Muscle layer of colon (tissue), 2 donors: ENCODE measurements at regions not wholly inside any gene's neighbourhood (a gene's known extent, or its start where the extent isn't known, plus 50 kb on each side); places are given as distances from the start of the nearest gene placed in this dataset.

Source experiments
- H3K27ac ChIP-seq: one replicate; pipeline ENCODE4 v1.7.0; 2013; ENCODE audit warnings: low read depth, mild to moderate bottlenecking, low read length, moderate library complexity
- H3K27me3 ChIP-seq, 2 donors: one replicate each; pipeline ENCODE4 v1.7.0; 2013; ENCODE audit warnings: low read length in 2 of 2, mild to moderate bottlenecking in 2 of 2; ENCODE audit not compliant: insufficient read depth in 2 of 2, control insufficient read depth in 1 of 2
- H3K36me3 ChIP-seq: one replicate; pipeline ENCODE4 v1.7.0; 2013; ENCODE audit warnings: mild to moderate bottlenecking, low read length; ENCODE audit not compliant: insufficient read depth
- H3K4me1 ChIP-seq: one replicate; pipeline ENCODE4 v1.7.0; 2013; ENCODE audit warnings: mild to moderate bottlenecking, low read length; ENCODE audit not compliant: insufficient read depth
- H3K4me3 ChIP-seq, 2 donors: one replicate each; pipeline ENCODE4 v1.7.0; 2013; ENCODE audit warnings: low read length in 2 of 2, low read depth in 1 of 2, mild to moderate bottlenecking in 1 of 2, moderate library complexity in 1 of 2
- H3K9ac ChIP-seq: one replicate; pipeline ENCODE4 v1.7.0; 2013; ENCODE audit warnings: low read length
- H3K9me3 ChIP-seq: one replicate; pipeline ENCODE4 v1.7.0; 2013; ENCODE audit warnings: mild to moderate bottlenecking, low read length
- donor health status: abdominal sarcoma.
- donor health status: Adenocarcinoma of cecum.

DNA sequence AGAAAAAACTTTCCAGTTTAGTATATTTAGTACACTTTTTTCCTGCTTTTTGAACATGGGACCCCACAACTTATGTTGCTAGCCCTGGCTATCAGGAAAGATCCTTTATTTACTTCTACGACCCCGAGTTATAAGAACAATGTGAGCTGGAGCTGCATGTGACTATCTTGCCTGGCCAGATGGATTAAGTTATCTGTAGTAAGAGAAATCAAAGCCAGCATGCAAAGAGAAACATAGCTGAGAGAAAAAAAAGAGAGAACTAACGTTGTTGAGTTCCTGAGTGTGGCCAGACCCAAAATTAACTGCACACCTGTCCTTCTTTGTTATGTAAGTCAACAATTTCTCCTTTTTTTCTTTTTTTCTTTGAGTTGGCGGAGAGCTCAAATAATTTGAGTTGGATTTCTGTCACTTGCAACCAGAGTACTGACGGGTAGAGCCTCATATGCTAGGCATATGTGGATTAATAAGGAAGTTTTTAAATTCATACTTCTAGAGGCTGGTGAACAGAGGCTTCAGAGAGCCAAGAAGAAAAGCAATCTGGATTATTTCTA lies 219.5 kb downstream of the HACE1 start:
- Histone ChIP-seq H3K9ac (no peak overlapping the region), H3K36me3 (no peaks in the 10 kb centered on the region), H3K27ac (no peak overlapping the region), H3K4me3 (no peak overlapping the region), H3K9me3 (no peaks in the 10 kb centered on the region), H3K4me1 (no peaks in the 10 kb centered on the region), H3K27me3 (no peaks in the 10 kb centered on the region)

DNA sequence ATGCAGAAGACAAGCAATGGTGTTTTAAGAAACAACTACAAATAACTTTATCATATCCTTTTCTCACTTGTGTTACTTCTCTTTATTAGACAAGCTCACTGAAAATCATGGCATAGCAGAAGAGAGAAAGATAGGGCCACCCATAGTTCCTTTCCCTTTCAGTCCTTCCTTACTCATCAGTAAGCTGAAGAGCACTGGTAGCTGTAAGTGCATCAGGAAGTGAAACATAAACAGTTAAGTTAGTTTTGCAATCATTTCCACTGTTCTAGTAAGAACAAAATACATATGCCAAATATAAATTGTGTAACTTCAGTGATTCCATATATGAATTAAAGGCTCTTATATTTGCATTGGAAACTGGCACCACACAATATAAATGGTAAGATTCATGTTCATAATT lies 220.1 kb downstream of the HACE1 start:
- no peak overlapping the region for H3K27ac ChIP-seq
- no peaks in the 10 kb centered on the region for H3K4me1 ChIP-seq
- H3K4me3 ChIP-seq = no peak overlapping the region
- no peak overlapping the region for H3K9ac ChIP-seq
- no peaks in the 10 kb centered on the region for H3K9me3 ChIP-seq
- H3K27me3 ChIP-seq = no peaks in the 10 kb centered on the region
- H3K36me3 ChIP-seq = no peaks in the 10 kb centered on the region

DNA sequence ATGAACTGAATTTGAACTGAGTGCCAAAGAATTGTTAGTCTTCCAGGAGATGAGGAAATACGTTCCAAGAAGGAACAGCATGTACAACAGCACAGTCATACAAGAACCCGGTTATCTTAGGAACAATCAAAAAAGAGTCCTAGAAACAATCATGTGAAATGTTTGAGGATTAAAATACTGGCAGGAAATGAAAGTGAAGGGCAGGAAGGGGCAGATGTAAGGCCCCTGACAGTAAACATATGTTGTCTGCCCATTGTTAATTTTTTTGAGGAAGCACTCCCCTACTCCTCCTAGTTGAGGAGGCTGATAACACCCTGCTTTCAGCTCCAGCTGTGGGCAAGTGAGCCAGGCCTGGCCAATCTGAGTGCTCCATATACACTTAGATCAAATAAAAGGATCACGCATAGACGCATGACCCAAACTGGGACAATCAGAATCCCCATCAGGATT lies 220.9 kb downstream of the HACE1 start:
- Histone ChIP-seq H3K9me3 (no peaks in the 10 kb centered on the region), H3K4me1 (no peaks in the 10 kb centered on the region), H3K27ac (no peak overlapping the region), H3K9ac (no peak overlapping the region), H3K27me3 (no peaks in the 10 kb centered on the region), H3K36me3 (no peaks in the 10 kb centered on the region), H3K4me3 (no peak overlapping the region)

DNA sequence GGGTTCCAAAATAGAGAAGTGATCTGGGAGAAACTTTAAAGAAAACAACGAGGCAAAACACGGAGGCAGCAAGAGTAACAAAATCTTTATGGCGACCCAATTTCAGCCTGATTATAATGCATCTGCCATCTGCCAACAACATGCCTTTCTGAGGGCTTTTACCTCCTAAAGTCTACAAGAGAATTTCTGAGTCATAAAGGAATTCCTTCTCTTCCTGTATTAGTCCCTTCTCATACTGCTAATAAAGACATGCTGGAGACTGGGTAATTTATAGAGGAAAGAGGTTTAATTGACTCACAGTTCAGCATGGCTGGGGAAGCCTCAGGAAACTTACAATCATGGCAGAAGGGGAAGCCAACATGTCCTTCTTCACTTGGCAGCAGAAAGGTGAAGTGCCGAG lies 226.6 kb downstream of the HACE1 start:
- Histone ChIP-seq H3K27ac (no peak overlapping the region), H3K9ac (no peak overlapping the region), H3K27me3 (no peaks in the 10 kb centered on the region), H3K36me3 (no peaks in the 10 kb centered on the region), H3K4me3 (no peak overlapping the region), H3K4me1 (no peaks in the 10 kb centered on the region), H3K9me3 (no peaks in the 10 kb centered on the region)

DNA sequence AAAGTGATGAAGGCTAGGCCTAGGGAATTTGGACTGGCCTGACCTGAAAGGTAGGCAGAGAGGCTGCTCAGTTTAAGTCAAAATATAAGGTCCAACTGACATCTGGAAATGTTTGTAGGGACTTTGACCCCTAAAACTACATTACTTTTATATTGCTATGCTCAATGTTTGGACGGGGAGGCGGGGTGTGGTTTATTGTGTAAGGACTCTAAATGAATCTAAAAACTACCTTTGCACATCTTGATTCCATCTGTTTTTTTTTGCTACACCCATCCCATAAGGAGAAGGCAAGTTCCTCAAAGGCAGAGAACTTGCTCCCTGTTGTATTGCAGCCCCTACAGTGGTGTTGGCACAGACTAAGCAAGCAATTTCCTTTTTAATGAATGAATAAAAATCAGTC lies 227.1 kb downstream of the HACE1 start:
- no peak overlapping the region for H3K4me3 ChIP-seq
- H3K27me3 ChIP-seq = no peaks in the 10 kb centered on the region
- no peak overlapping the region for H3K9ac ChIP-seq
- H3K4me1 ChIP-seq = no peaks in the 10 kb centered on the region
- H3K9me3 ChIP-seq = no peaks in the 10 kb centered on the region
- H3K36me3 ChIP-seq = no peaks in the 10 kb centered on the region
- H3K27ac ChIP-seq = no peak overlapping the region

DNA sequence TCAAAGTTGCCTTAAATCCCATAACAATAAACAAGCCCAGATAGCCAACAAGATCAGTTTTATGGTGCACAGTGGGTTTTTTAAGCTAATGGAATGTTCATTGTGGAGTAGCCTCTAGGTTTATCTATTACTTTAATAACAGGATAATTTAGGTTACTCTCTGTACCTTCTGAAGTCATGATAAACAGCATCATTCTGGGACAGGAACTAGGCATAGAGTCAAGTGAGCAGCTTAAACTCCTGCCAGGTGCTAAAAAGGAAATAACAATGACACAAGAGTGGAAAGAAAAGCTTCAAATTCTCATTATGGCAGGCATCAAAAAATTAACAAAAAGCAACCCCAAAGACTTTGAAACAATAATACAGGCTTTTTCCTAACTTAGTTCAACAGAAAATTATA lies 228.8 kb downstream of the HACE1 start:
- no peaks in the 10 kb centered on the region for H3K4me1 ChIP-seq
- H3K4me3 ChIP-seq = no peak overlapping the region
- no peaks in the 10 kb centered on the region for H3K36me3 ChIP-seq
- no peaks in the 10 kb centered on the region for H3K27me3 ChIP-seq
- H3K9ac ChIP-seq = no peak overlapping the region
- H3K27ac ChIP-seq = no peak overlapping the region
- H3K9me3 ChIP-seq = no peaks in the 10 kb centered on the region

DNA sequence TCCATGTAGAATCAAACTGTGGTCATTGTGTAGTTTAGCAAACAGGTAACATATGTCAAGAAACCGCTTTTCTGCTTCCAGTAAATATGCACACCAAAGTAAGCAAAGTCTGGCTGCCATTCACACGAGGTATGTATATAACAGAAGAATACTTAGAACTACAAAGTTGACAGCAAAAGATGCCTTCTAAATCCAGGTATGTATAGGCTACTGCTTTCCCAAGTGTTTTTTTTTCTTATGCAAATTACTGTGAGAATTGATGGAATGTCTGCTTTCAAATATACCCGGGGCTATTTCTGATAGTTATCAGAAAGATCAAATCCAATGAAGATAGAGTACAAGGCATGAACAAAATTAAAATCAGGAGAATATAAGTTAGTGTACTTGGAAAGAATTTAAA lies 229.2 kb downstream of the HACE1 start:
- H3K27ac ChIP-seq = no peak overlapping the region

DNA sequence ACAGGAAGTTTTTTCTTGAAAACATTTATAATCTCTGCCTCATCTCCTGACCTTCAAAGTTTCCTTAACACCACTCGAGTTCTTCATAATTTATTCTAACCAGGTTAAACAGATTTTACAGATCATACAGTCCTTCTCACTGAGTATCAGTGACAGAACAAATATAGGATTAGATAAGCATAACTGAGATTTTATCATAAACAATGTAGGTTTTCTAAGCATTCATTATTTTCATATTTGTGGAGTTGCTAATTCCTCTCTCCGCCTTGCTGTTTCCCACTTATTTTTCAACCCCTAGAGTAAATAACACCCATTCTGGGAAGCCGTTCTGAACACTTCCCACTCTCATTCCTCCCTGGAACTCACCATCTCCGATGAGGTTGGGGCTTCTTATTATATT lies 229.9 kb downstream of the HACE1 start:
- no peaks in the 10 kb centered on the region for H3K9me3 ChIP-seq
- H3K27ac ChIP-seq = no peak overlapping the region
- no peaks in the 10 kb centered on the region for H3K4me1 ChIP-seq
- H3K27me3 ChIP-seq = no peaks in the 10 kb centered on the region
- no peaks in the 10 kb centered on the region for H3K36me3 ChIP-seq
- H3K4me3 ChIP-seq = no peak overlapping the region
- no peak overlapping the region for H3K9ac ChIP-seq

More for the DNA sequence above, 229.2 kb downstream of the HACE1 start:
- Histone ChIP-seq H3K27me3 (no peaks in the 10 kb centered on the region), H3K4me1 (no peaks in the 10 kb centered on the region), H3K36me3 (no peaks in the 10 kb centered on the region), H3K9ac (no peak overlapping the region), H3K9me3 (no peaks in the 10 kb centered on the region), H3K4me3 (no peak overlapping the region)

DNA sequence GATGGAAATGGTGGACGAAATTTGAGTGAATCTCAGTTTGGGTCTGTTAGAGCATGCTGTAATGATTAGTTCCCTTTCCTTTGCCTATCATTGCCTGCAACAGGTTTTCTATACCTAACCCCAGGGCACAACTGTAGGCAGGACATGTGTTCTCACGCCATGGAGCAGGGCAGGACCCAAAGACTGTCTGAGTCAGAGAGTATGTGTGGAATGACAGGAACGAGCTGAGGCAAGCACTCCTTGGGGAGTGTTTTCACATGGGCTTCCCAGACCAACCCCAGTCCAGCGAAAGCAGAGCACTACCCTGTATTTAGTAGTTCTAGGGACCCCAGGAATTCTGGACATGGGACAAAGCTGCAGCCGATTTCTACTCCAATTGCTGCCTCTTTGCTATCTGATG lies 234.2 kb downstream of the HACE1 start:
- no peaks in the 10 kb centered on the region for H3K9me3 ChIP-seq
- no peak overlapping the region for H3K9ac ChIP-seq
- no peaks in the 10 kb centered on the region for H3K36me3 ChIP-seq
- no peaks in the 10 kb centered on the region for H3K4me1 ChIP-seq
- no peak overlapping the region for H3K4me3 ChIP-seq
- no peaks in the 10 kb centered on the region for H3K27me3 ChIP-seq
- no peak overlapping the region for H3K27ac ChIP-seq

DNA sequence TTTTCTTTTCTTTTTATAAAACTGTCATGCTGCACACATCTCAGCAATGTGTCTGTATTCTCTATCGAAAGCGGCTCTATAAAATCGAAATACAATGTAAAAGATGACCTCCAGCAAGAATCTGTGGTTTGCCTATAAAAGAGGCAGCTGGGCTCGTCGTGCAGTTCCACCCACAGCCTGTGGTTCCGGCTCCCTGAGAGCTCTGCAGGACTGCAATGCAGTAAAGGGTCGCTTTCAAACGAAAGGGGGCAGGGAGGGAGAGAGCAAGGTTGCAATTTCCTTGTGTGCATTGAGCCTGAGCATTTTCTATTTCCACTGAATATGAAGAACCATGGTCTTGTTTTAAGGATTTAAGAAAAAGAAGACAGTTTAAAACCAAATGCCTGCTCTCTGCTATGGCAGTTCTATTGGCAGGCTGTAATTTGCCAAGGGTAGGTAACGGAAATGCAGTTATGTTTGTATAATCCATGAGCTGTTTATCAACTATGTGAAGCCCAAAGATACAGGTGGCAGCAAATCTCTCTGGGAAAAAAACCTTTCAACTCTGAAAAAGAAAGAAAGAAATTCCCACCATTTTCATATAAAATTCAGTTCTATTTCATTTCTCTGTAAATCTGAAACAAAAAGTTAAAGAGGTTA lies 236.5 kb downstream of the HACE1 start:
- Histone ChIP-seq H3K9ac (no peak overlapping the region), H3K27ac (no peak overlapping the region), H3K9me3 (no peaks in the 10 kb centered on the region), H3K36me3 (no peaks in the 10 kb centered on the region), H3K27me3 (no peaks in the 10 kb centered on the region), H3K4me3 (no peak overlapping the region), H3K4me1 (no peaks in the 10 kb centered on the region)

DNA sequence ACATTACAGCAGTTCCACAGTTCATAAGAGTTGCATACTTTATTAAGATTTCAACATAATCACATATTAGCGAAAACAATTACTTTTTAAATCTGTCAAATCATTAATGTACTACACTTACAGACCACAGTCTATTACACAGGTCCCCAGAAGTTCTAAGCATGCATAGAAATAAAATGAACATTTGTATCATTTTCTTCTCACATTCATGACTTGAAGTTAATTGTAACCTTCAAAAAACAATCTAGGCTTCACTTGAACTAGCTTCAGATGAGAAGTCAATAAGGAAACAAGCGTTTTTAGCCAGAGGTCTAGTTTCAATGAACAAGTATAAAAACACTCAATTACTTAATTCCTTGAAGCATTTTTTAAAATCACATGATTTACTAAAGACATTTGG lies 238.3 kb downstream of the HACE1 start:
- Histone ChIP-seq H3K4me1 (no peaks in the 10 kb centered on the region), H3K9me3 (no peaks in the 10 kb centered on the region), H3K9ac (no peak overlapping the region), H3K27me3 (no peaks in the 10 kb centered on the region), H3K4me3 (no peak overlapping the region), H3K36me3 (no peaks in the 10 kb centered on the region), H3K27ac (no peak overlapping the region)

DNA sequence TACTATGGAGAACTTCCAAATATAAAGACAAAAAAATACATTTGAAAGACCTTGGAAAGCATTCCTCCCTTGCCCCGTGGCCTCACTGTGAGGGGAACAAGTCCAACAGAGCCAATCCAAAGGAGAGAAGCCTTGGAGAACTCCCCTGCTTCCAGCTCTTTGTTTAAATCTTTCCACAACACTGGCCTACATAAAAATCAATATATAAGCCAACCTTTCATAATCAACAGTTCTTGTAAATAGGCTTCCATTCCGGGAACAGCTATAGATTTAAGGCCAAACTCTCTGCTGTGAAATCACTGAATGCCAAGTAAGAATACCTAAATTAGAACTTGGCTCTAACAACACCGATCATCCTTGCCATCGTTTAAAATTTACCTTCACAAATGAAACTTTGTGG lies 242.1 kb downstream of the HACE1 start:
- H3K9ac ChIP-seq = no peak overlapping the region
- H3K4me1 ChIP-seq = no peaks in the 10 kb centered on the region
- H3K27ac ChIP-seq = no peak overlapping the region
- H3K36me3 ChIP-seq = no peaks in the 10 kb centered on the region
- H3K27me3 ChIP-seq = no peaks in the 10 kb centered on the region
- no peak overlapping the region for H3K4me3 ChIP-seq
- no peaks in the 10 kb centered on the region for H3K9me3 ChIP-seq
